ENCODE measurements at regions not wholly inside any gene's neighbourhood (a gene's known extent, or its start where the extent isn't known, plus 50 kb on each side); places are given as distances from the start of the nearest gene placed in this dataset.

- Histone ChIP-seq H2AFZ (no peak overlapping the region), H3K4me3 (no peak overlapping the region), H3K27me3 (ENCODE audit: insufficient read depth) (no peaks in the 10 kb centered on the region), H3K36me3 (ENCODE audit: insufficient read depth) (no peaks in the 10 kb centered on the region), H3K27ac (ENCODE audit: low read depth) (no peak overlapping the region), H3K79me2 (replicated peaks; ENCODE audit: insufficient read depth) (no peaks in the 10 kb centered on the region), H4K20me1 (replicated peaks; ENCODE audit: insufficient read depth) (no peaks in the 10 kb centered on the region), H3F3A (replicated peaks; ENCODE audit: low read depth) (no peaks in the 10 kb centered on the region), H3K9me2 (ENCODE audit: insufficient read depth) (no peaks in the 10 kb centered on the region), H3K4me1 (ENCODE audit: insufficient read depth) (peaks cover 13% of the 10 kb centered on the region), H3K4me2 (no peak overlapping the region)
- no peaks in the 10 kb centered on the region for H3K9me3 Mint-ChIP-seq
- H3K4me1 Mint-ChIP-seq: peaks cover 20% of the 10 kb centered on the region
- peaks cover 5% of the 10 kb centered on the region for H3K27me3 Mint-ChIP-seq (ENCODE audit: insufficient read depth, low read depth, poor library complexity)
- no peak overlapping the region for H3K4me3 Mint-ChIP-seq
- no peak for ATAC-seq
- H3K27ac Mint-ChIP-seq: no peak overlapping the region
- DNase-seq (ENCODE audit: low spot score): no peak
- H3K36me3 Mint-ChIP-seq (ENCODE audit: low read depth): no peaks in the 10 kb centered on the region
- TF ChIP-seq REST (IDR thresholded peaks at IDR 0.05; ENCODE audit: unreplicated experiment): no peak
- TF ChIP-seq NANOG (IDR thresholded peaks at IDR 0.05; ENCODE audit: borderline replicate concordance): no peak
- TF ChIP-seq CTCF (conservative IDR thresholded peaks at IDR 0.05; ENCODE audit: low read depth in 2 of 2): no peak
- no peak for TF ChIP-seq POLR2AphosphoS5 (IDR thresholded peaks at IDR 0.05; ENCODE audit: low read depth)
- TF ChIP-seq CREB1 (CRISPR knock-in tag; IDR thresholded peaks at IDR 0.05; ENCODE audit: low read depth): no peak
These were observed 152.4 kb downstream of the BMP2 start for GRCh38 chr20:6919792-6920468.

- Histone ChIP-seq H3K4me3 (no peak overlapping the region), H3K27me3 (ENCODE audit: insufficient read depth) (no peaks in the 10 kb centered on the region)
- TF ChIP-seq ZNF331 (CRISPR knock-in tag; IDR thresholded peaks at IDR 0.05; ENCODE audit: low read depth): no peak
- TF ChIP-seq ETS1 (IDR thresholded peaks at IDR 0.05): no peak
- no peak for TF ChIP-seq REST (IDR thresholded peaks at IDR 0.05; ENCODE audit: unreplicated experiment)
- no peak for TF ChIP-seq STAT1 (IDR thresholded peaks at IDR 0.05; ENCODE audit: unreplicated experiment)
- TF ChIP-seq JUNB (IDR thresholded peaks at IDR 0.05; ENCODE audit: unreplicated experiment): no peak
- no peak for TF ChIP-seq EZH2phosphoT487 (IDR thresholded peaks at IDR 0.05; ENCODE audit: unreplicated experiment)
- no peak for TF ChIP-seq NANOG (IDR thresholded peaks at IDR 0.05; ENCODE audit: borderline replicate concordance)
- no peak for TF ChIP-seq EZH2 (IDR thresholded peaks at IDR 0.05; ENCODE audit: low read depth, unreplicated experiment)
These were observed 153.6 kb downstream of the BMP2 start for GRCh38 chr20:6920991-6921613.

More at GRCh38 chr20:6920991-6921613, 153.6 kb downstream of the BMP2 start:
- H3F3A ChIP-seq (replicated peaks; ENCODE audit: low read depth): no peaks in the 10 kb centered on the region
- Mint-ChIP-seq H3K4me1 (peaks cover 9% of the 10 kb centered on the region), H3K9me3 (no peaks in the 10 kb centered on the region), H3K36me3 (ENCODE audit: low read depth) (no peaks in the 10 kb centered on the region), H3K27ac (no peak overlapping the region), H3K4me3 (no peak overlapping the region), H3K27me3 (ENCODE audit: insufficient read depth, low read depth, poor library complexity) (peaks cover 5% of the 10 kb centered on the region)
- 0 out of 2 replicates have a peak, but pooled peaks cover 3% of the 10 kb centered on the region for H3K4me1 ChIP-seq (ENCODE audit: insufficient read depth)
- ATAC-seq (no peak), DNase-seq (ENCODE audit: low spot score) (no peak)
- H3K27ac ChIP-seq (ENCODE audit: low read depth): no peak overlapping the region
- no peak overlapping the region for H3K4me2 ChIP-seq
- no peak overlapping the region for H2AFZ ChIP-seq
- H3K36me3 ChIP-seq (ENCODE audit: insufficient read depth): no peaks in the 10 kb centered on the region
- no peaks in the 10 kb centered on the region for H3K9me2 ChIP-seq (ENCODE audit: insufficient read depth)
- no peaks in the 10 kb centered on the region for H3K79me2 ChIP-seq (replicated peaks; ENCODE audit: insufficient read depth)
- no peaks in the 10 kb centered on the region for H4K20me1 ChIP-seq (replicated peaks; ENCODE audit: insufficient read depth)

All from GM23338 (cell line).